NCI-H146 (cell line): ENCODE measurements at regions not wholly inside any gene's neighbourhood (a gene's known extent, or its start where the extent isn't known, plus 50 kb on each side); places are given as distances from the start of the nearest gene placed in this dataset.
"Not testable (repeated sequence)": the region's sequence is repeated elsewhere in the genome, so short reads cannot be mapped to it uniquely, and the experiment has no call there.

Experiments
- DNase-seq: peaks from one replicate; lab custom pipeline; 2025; lab: John Stamatoyannopoulos, UW

DNA sequence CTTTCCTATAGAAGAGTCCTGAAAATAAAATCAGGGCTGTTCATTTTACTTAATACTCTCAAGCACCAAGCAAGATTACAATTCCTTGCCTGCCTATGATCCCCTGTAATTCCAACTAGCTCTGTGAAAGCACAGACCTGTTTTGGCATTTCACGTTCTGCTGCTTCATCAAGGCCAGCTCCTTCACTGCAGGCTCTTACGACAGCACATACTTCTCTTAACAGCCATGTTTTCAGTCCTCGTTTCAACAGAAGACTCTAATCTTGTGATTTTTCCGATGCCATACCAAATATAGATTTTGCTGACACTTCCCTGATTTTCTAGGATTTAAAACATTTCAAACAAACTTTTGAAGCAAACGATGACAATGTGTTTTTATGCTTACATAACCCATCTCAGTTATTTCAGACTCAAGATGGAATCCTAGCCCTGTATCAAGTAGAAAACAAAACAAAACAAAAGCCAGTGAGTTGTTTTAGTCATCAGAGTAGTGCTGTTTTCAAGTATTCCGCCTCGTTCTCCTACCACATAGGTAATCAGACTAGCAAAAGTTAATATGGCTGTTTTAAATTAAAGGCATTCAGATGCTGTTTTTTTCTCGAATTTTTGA, 616.5 kb upstream of the CITED2 start:
- no peak for DNase-seq

DNA sequence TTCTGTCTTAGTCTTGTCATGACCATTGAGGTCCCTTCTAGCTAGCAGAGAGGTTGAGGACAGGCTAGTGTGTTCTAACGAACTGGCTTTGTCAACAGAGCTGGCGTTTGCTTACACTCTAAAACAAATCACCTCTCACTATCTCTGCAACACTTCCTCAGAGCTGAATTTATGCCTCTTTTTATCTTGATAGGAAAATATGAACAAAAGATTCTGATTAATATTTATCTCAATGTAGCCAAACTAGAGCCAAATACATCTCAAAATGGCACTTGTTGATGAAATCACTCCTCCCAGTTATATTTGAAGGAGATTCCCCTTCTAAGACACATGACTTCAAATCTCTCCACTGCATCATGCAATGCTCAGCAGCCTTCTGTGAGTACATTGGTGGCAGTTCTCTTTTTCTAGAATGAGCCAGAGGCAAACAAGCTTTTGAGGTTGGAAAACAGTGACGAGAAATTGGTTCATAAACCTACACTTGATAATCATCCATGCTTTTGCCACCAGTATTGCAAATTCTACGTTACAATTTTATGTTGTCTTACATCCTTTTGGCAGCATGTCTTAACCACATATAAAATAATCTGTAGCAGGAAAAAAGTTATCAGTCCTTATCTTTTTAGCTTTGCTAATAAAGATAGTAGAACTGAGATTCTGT, 615.7 kb upstream of the CITED2 start:
- no peak for DNase-seq

DNA sequence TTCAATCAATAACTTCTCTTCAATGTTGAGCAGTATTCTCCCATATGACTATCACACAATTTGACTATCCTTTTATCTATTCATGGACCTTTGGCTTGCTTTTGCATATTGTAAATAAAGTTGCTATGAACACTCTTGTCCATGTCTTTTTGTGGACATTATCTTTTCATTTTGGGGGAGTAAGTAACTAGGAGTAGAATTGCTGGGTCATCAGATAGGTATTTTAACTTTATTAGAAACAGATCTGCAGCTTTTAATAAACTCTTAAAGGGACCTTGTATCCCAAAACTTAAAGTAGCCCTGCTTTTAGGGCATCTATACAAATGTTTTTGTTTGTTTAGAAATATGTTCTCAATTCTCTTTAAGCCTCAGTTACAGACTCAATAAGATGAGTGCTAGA, 614.2 kb upstream of the CITED2 start:
- no peak for DNase-seq

DNA sequence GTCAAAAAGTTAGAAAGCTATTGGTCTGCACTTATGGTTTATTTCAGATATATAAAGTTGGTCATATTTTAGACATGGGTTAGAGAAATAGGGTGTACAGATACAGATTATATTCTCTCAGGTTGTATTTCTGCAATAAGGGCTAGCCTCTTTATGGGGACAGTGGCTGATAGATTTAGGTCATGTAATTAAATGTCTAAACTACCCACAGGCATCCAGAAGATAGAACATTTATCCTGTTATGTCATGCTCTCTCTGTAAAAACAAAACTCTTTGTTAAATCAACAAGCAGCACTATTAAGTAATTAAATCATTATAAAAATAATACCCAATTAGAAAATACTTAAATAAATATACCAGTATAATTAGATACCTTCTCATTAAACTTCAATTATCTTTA, 612.6 kb upstream of the CITED2 start:
- no peak for DNase-seq

DNA sequence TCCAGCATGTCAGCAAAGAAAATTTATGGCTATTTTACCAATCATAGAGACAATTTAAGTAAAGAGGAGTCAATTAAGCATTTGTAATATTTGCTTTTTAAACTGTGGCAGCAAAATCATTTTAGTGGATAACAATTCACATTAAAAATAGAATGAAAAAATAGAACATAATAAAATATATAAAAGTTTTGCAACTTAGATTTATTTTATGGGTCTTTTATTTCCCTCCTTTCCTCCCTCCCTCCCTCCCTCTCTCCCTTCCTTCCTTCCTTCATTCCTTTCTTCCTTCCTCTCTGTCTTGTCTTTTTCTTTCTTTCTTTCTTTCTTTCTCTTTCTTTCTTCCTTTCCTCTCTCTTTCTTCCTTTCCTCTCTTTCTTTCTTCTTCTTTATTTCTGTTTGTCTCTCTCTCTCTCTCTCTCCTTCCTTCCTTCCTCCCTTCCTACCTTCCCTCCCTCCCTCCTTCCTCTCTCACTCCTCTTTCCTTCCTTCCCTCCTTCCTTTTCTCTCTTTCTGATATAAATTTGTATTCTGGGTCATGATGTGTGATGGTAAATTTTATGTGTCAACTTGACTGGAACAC, 610.9 kb upstream of the CITED2 start:
- no peak for DNase-seq

DNA sequence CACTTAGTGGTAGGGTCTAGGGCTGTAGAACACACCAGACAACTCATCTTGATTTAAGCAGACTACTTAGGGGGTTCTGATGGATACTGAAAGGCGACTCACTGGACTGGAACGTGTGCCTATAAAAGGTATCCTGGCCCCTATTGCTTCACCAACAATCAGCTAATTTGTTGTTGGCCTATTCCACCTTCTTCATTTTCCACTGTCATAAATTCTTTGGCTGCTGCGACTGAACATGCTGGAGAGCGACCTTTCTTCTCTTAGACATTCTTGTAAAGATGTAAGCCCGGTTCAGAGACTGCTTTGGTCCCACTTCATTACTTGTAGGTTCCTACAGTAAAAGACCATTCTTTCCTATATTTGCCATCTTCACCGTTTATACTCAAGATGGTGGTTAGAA, 609.9 kb upstream of the CITED2 start:
- DNase-seq, result no peak

DNA sequence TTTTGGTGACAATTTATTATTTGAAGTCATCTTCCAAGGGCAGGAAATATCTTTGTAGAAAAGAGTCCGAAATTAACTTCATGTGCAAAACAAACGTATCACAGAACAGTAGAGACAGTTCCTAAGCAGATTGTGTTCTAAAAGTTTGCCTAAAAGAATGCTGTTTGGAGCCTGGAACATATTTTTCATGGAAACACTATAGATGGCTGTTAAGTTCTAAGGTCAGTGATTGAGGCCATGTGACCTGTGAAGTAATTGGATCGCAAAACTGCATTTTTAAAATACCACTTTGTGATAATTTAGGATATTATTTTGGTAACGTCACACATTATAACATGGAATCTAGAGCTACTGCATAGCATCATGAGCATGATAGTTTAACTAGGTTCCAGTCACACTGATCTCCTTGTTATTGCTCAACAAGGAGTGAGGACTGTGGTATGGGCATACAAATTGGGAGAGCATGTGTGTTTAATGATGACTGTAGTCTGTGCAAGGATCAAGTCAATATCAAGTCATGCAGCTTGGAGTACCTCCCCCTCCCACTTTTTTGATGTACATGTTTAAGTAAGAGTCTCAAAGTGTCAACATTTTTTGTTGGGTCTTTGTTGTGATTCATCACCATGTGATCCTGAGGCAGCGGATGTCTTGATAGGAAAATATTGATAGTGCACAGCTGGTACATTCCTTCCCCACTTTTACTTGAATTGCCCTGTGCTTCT, 609.3 kb upstream of the CITED2 start:
- DNase-seq, result no peak

DNA sequence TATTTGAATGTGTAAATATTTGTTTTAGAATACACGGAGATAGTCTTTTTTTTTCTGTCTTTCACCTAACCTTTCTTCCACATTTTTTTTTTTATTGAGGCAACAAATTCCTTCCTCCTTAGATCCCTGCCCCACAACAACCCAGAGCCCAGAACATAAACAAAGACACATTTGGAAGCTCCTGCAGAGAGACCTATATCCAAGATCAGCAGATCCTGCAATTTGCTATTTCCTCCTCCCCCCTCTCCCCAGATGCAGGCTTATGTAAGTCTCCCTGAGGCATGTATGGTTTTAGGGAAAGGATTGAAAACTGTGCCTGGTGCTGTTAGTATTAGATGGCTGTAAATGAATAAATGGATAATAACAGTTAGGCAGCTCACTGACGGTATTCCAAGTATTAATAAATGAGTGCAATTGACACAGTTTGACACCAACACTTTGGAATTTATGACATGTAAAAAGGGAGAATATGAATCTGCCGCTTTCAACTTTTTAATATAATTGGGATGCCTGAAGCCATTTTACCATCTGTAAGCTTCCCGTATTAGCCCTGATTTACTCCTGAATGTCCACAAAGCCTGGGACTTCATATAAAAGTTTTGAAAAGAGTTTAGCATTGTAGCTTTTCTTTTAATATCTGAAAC, 608.3 kb upstream of the CITED2 start:
- peak; percentile 54 for DNase-seq

DNA sequence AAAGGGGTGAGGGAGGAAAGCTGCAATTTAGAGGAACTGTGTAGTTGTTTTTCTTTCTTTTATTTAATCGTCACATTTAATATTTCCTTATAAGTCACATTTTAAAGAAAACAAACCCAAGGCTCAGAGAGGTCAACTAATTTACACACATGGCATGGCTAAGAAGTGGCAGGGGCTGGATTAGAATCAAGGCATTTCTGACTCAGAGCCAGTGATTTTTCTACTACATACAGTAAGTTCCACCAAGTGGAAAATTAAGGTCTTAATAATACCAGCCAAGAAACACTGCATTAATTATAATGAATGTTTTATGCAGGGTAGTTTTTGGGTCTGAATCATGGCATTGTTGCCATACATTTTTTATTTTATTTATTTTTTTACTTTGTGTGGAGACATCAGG, 607.7 kb upstream of the CITED2 start:
- DNase-seq, result no peak

DNA sequence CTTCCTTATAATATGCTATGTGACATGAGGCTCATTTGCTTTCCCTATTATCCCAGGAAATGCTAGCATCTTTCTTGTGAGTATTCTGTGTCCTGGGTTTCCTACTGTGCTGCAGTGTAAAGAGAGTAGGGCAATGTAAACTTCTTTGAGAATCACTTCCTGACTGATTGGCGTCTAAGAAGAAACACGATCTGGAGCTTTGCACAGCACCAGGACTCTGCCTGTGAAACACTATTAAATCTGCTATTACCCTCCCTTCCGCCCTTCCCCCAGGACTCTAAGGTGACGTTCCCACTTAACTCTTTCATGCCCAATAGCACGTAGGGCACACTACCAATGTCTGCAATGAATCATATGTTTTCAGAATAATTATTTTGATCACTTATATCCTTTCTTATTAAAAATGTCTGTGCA, 607.3 kb upstream of the CITED2 start:
- DNase-seq, result peak; percentile 87

DNA sequence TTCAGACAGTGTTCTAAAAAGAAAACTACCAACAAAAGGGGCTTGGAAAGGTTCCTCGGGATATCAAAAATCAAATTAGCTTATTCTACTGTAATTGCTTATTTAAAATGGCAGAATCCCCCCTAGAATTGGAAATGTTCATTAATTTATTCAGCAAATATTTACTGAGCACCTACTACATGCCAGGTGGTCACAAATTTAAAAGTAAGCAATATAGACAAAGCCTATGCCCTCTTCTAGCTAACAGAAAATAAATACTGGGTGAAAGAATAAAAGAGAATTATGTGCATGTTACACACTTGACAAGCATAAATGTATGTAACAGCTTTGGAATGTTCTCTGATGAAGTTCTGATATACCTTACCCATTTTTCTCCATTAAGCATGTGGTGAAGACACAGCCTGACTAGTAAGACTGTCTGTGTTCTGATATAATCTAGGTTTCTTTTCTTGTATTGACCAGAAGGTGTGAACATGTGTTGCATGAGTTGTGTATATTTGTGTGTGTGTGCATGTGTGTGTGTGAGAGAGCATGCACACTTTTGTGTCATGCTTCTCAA, 606.7 kb upstream of the CITED2 start:
- peak; percentile 48 for DNase-seq

DNA sequence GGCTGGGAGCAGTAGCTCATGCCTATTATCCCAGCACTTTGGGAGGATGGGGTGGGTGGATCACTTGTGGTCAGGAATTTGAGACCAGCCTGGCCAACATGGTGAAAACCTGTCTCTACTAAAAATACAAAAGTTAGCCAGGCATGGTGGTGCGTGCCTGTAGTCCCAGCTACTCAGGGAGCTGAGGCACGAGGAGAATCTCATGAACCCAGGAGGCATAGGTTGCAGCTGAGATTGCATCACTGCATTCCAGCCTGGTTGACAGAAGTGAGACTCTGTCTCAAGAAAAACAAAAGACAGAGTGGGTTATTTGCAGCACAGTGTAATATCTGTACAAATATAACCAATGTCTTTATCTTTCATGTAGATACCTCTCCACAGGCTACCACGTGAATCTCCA, 606.2 kb upstream of the CITED2 start:
- not testable (repeated sequence) for DNase-seq

DNA sequence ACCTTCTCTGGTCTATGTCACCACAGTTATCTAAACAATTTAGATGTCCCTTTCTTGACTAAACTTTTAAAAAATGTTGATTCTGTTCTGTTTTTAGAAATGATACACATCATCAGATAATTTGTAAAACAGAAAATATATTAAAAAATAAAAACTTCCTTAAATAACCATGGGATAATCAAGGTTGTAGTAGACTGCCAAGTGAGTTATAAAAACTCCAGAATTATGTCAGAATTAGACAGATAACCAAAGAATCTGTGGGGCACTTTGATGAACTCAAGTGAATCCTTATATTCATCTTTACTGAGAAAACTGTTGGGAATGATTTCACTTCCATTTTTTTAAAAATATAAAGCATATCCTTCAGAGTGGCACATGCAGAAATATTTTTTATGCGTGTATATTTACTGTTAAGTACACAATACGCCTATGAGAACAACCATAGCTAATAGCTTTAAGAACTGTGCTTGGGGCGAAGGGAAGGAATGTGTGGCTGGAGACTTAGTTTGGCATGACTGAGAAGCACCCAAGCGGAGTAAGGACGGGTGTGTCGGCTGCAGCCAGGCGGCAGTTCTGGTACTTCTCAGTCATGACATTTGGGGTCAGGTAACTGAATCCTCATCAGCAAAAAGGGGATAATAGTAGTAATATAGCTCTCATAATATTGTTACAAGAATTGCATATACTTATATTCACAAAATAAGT, 604.7 kb upstream of the CITED2 start:
- no peak for DNase-seq

DNA sequence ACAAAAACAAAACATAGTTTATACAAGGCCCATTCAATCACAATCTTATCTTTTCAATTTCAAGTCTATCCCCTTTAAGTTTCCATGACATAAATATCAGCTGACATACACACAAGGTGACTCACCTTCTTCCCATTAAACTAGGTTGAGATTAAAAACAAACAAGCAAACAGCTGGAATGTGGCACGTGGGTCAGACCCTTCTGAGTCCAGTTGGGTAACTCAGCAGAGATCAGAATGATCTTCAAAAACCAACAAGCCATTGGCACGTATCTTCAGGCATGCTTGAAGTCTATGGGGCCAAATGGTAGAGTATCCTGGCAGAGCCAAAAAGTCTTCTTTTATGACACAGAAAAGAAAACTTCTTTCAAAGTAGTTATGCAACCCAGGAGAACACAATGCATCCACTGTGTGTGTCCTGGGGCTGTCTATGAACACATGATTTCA, 603.5 kb upstream of the CITED2 start:
- no peak for DNase-seq

DNA sequence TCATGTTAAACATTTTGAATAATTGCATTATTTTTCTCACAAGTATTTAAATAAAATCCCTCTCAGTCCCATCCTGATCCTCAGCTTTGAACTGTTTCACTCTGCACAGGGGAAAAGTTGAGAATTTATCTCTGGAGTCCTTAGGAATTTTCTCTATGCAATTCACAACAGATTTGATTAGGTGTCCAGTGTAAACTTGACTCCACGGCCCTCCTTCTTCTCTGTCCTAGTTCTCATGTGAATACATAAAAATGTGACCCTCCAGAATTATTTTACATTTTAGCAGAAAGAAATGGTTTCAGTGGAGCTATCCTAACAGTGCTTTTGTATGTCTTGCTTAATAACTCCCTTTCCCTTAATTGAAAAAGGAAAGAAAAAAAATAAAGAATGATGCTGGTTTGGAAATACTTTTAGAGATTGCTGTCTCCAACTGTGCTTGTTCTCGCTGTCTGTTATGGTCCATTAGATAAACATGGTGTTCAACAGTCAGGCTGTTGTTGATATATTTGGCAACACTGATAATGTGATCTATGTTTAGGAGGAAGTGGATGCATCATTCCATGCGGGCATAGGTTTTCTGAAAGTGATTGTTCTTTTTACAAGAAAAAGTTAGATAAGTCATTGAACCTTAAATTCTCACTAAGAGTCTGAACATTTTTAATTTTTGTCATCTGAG, 599.4 kb upstream of the CITED2 start:
- DNase-seq, result peak; percentile 47

DNA sequence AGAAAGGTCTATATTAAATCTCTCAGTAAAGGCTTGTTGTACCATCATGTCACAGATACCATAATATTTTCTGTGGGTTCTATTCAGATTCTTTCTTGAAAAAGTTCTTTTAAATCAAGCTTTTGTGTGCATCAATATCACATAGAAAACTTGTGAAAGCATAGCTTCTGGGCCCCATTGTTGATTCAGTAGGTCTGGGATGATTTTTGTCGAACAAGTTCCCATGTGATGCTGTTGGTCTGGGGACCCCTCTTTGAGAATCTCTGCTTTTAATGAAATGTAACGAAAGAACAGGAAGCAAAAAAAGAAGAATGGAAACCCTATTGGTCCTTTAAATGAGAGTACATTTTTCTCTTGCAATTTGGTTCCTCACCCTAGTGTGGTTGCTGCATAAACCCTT, 597.7 kb upstream of the CITED2 start:
- no peak for DNase-seq

DNA sequence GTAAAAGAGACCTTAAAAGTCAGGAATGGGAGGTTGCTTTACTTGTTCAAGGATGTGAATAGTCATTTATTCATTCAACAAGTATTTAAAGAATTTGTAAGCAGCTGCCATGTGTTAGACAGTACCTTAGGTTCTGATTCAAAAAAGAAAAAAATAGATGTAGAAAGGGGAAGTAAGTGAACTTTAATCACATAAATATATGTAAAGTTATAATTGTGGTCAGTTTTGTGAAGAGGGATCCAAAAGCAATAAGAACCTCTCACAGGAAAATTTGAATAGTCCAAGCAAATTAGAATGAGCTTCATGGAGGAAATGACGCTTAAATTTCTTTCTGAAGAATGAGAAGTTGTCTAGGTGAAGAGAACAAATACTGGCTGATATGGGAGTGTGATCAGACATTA, 596.1 kb upstream of the CITED2 start:
- DNase-seq, result no peak

DNA sequence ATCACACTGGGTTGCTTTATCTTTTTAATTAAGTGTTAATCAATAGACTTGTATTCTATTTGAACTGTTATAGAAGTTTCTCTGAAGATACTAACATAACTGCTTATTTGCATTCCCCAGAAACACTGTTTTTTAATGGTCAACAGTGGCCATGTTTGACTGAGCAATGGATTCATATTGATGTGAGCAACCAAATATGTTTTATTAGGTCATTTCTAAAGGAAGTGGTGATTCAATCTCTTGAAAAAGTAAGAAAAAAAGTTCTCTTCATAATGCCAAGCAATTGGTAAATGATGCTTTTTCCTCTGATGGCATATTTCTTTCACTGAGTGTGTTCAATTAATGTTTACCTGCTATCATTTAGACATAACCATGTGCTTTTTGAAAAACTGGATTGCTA, 593.0 kb upstream of the CITED2 start:
- no peak for DNase-seq

DNA sequence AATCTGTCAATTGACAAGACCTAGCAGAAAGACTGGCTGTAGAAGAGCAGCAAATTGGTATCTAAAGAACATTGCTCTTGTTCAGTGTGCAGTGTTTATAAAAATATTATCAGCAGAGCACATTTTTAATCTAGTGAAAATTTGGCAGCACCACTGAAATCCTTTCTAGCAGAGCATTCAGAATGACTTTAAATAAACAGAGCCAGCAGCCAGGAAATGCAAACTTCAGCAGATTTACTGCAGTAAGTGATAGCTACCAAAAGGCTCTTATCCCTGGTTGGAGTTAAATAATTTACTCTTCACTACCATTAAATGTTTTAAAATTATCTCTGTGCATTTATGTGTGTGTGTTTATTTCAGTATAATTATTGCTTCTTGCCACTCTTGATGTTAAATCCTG, 590.9 kb upstream of the CITED2 start:
- DNase-seq, result no peak

DNA sequence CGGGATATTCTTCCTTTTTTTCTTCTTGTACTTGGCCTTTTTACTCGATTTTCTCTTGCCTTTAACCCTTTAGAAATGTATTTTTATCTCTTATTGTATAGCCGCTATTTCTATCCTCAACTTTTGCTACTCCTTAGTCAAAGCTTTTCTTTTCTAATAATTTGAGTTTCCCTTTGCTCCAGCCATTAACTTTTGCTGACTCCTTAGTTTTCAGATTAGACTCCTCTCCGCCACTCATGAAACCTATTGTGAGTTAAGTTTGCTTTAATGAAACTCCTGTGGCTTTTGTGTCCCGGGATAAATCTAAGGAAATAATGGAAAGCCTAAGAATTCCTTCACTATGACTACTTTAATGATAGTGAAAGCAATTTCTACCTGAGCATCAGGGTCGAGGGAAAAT, 590.3 kb upstream of the CITED2 start:
- DNase-seq, result no peak
